HL-60 (cell line): ENCODE measurements at regions not wholly inside any gene's neighbourhood (a gene's known extent, or its start where the extent isn't known, plus 50 kb on each side); places are given as distances from the start of the nearest gene placed in this dataset.

Experiments
- DNase-seq, 2 experiments: peaks; one replicate each; pipeline ENCODE4 v3.0.0-alpha.2; 2010 to 2020; ENCODE audit warnings: low read depth in 1 of 2, low spot score in 1 of 2
- H3K27ac ChIP-seq: fragments of 250-450 bp; sonication (Bioruptor Pico); replicated peaks from 2 replicates; pipeline ENCODE4 v1.5.1; 2020; ENCODE audit warnings: mild to moderate bottlenecking, moderate library complexity
- H3K27me3 ChIP-seq: fragments of 250-450 bp; sonication (Bioruptor Pico); 2 replicates; pipeline ENCODE4 v1.5.1; 2021; ENCODE audit warnings: mild to moderate bottlenecking, moderate library complexity; ENCODE audit not compliant: insufficient read depth, poor library complexity, severe bottlenecking
- H3K4me3 ChIP-seq: replicated peaks from 2 replicates; pipeline ENCODE4 v1.5.1; 2011; ENCODE audit warnings: mild to moderate bottlenecking, control low read depth, low read length; ENCODE audit not compliant: insufficient read depth
- CTCF ChIP-seq: IDR thresholded peaks from one replicate; pipeline ENCODE4 v1.5.1; 2011; ENCODE audit warnings: low read length, control low read depth, inconsistent platforms; ENCODE audit not compliant: insufficient read depth
- GABPA ChIP-seq: IDR thresholded peaks from 2 replicates; pipeline ENCODE4 v1.6.1; 2012; ENCODE audit warnings: low read depth
- POLR2AphosphoS5 ChIP-seq: IDR thresholded peaks from 2 replicates; pipeline ENCODE4 v1.6.1; 2012; ENCODE audit warnings: low read depth
- SPI1 ChIP-seq: IDR thresholded peaks from 2 replicates; pipeline ENCODE4 v1.6.1; 2012; ENCODE audit warnings: low read depth, mild to moderate bottlenecking, borderline replicate concordance
- TF ChIP-seq, protein P1 (sequence below): IDR thresholded peaks from 2 replicates; pipeline ENCODE4 v1.6.1; 2012; ENCODE audit warnings: low read depth; ENCODE audit not compliant: insufficient replicate concordance

- TF ChIP-seq SPI1 (no peak), GABPA (no peak), POLR2AphosphoS5 (no peak)
- TF ChIP-seq, protein P1, sequence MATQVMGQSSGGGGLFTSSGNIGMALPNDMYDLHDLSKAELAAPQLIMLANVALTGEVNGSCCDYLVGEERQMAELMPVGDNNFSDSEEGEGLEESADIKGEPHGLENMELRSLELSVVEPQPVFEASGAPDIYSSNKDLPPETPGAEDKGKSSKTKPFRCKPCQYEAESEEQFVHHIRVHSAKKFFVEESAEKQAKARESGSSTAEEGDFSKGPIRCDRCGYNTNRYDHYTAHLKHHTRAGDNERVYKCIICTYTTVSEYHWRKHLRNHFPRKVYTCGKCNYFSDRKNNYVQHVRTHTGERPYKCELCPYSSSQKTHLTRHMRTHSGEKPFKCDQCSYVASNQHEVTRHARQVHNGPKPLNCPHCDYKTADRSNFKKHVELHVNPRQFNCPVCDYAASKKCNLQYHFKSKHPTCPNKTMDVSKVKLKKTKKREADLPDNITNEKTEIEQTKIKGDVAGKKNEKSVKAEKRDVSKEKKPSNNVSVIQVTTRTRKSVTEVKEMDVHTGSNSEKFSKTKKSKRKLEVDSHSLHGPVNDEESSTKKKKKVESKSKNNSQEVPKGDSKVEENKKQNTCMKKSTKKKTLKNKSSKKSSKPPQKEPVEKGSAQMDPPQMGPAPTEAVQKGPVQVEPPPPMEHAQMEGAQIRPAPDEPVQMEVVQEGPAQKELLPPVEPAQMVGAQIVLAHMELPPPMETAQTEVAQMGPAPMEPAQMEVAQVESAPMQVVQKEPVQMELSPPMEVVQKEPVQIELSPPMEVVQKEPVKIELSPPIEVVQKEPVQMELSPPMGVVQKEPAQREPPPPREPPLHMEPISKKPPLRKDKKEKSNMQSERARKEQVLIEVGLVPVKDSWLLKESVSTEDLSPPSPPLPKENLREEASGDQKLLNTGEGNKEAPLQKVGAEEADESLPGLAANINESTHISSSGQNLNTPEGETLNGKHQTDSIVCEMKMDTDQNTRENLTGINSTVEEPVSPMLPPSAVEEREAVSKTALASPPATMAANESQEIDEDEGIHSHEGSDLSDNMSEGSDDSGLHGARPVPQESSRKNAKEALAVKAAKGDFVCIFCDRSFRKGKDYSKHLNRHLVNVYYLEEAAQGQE, result no peak
- DNase-seq, result no peak
- Histone ChIP-seq H3K27ac (no peak overlapping the region), H3K27me3 (no peaks in the 10 kb centered on the region), H3K4me3 (no peak overlapping the region)
Measured at GRCh38 chr13:73778242-73778864, 355.9 kb downstream of the KLF12 start.

DNA sequence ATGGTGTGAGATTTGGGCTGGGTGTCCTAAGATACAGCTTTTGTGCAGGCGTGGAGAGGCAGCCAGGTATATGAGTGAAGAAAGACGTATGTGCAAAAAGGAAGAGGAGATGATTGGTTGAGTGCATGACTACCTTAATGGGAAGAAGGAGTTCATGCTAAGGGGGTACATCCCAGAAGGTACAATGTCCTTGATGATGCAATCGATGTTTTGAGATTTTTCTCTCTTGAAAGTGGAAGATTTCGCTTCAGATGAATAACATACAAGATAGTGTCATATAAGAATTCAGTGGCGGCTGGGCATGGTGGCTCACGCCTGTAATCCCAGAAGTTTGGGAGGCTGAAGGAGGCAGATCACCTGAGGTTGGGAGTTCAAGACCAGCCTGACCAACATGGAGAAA, 357.1 kb downstream of the KLF12 start:
- Histone ChIP-seq H3K27me3 (no peaks in the 10 kb centered on the region), H3K4me3 (no peak overlapping the region), H3K27ac (no peak overlapping the region)
- no peak for TF ChIP-seq GABPA
- no peak for TF ChIP-seq SPI1
- no peak for TF ChIP-seq POLR2AphosphoS5
- TF ChIP-seq, protein P1, result no peak
- TF ChIP-seq CTCF, result no peak
- DNase-seq, result no peak

DNA sequence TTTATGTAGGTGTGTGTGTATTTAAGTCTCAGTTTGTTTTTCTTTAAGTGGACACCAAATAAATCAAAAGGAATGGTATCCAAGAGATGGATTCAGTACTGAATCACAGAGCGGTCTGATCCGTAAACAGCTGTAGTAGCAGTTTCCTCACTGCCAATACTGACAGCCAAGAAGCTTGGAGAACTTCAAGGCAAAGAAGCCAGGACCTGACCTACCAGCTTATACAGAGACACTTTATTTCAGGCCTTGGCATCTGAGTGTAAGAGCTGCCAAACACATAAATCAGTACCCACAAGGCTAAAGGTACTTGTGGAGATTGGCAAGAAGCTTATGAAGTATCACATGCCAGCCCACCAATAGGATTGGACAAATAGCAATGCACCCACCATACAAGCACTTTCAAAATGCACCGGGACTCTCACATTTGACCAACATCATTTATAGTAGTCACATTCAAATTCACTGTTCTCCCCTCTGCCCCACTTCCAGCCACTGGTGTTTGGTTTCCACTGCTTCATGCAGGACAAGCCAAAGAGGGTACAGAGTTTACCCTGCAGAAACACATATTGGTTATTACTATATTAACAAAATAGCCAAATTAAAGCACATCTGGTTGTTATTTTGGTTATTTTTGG, 357.9 kb downstream of the KLF12 start:
- TF ChIP-seq CTCF, result no peak
- TF ChIP-seq SPI1, result no peak
- TF ChIP-seq, protein P1, result no peak
- TF ChIP-seq POLR2AphosphoS5, result no peak
- TF ChIP-seq GABPA, result no peak
- Histone ChIP-seq H3K27ac (no peak overlapping the region), H3K4me3 (no peak overlapping the region), H3K27me3 (no peaks in the 10 kb centered on the region)
- DNase-seq, result no peak
